ENCODE measurements at regions not wholly inside any gene's neighbourhood (a gene's known extent, or its start where the extent isn't known, plus 50 kb on each side); places are given as distances from the start of the nearest gene placed in this dataset.
"Not testable (repeated sequence)": the region's sequence is repeated elsewhere in the genome, so short reads cannot be mapped to it uniquely, and the experiment has no call there.

- DNase-seq (ENCODE audit: low spot score), result no peak
Observed at GRCh38 chr2:216994353-216994854, 134.5 kb upstream of the TNP1 start.

GRCh38 chr2:216992056-216992675, 132.3 kb upstream of the TNP1 start:
- DNase-seq (ENCODE audit: low spot score), result no peak

GRCh38 chr2:216991563-216991962, 131.7 kb upstream of the TNP1 start:
- no peak for DNase-seq (ENCODE audit: low spot score)

DNA sequence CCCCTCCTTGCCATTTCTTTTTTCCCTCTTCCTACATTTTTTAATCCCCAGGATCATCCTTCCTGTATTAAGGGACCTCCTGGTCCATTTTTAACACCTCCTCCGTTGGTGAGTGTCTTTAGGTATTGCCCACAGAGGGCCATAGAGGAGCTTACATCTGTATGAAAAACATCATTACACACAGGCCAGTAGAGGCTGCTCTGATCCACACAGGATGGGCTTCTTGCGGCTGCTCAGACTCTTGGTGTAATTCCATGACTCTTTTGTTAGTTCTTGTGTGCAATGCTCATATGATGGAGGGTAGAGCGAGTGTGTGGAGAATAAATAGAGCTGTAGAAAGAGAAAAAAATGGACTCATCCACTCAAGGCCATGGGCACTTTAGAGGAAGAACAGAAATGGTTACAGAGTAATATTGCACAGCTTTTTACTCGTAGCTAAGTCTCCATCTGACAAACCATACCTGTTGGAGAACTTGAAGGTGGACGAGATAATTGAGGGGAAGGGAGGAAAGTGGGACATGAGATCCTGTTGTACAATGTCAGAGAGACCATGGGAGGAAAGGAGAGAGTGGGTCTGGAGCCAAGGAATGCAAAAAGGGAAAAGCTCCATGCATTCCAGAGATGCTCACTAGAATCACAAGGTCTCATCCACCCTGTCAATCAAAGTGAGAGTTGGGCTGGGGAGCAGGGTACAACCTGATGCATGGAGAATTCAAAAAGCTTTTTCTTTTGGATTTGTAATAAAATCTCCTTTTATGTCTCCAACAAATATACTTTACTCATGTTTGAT, 129.7 kb upstream of the TNP1 start:
- no peak for DNase-seq (ENCODE audit: low spot score)

DNA sequence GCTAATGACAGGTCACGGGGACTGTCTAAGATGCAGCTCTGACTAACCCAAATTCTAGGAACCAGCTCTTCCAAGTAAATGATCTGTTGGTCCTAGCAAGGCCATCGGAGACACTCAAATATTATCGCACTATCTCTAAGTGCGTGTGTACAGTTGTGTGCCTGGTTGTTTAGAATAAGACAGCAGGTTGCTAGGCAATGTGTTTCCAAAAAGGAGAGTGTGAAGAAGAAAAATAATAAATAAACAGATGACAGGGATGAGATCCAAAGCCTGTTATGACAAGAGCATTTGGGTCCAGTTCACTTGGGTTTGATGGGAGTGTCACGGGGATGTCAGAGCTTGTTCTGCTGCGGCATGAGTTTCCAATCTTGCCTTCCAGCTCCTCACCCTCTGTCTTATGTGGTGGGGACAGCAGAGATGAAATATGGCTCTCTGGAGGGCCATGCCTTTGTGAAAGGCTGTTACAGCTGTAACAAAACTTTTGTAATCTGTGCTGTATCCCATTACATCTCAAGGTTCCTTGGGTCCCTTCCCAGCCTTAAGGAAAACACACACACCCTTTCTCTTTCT, 127.5 kb upstream of the TNP1 start:
- no peak for DNase-seq (ENCODE audit: low spot score)

DNA sequence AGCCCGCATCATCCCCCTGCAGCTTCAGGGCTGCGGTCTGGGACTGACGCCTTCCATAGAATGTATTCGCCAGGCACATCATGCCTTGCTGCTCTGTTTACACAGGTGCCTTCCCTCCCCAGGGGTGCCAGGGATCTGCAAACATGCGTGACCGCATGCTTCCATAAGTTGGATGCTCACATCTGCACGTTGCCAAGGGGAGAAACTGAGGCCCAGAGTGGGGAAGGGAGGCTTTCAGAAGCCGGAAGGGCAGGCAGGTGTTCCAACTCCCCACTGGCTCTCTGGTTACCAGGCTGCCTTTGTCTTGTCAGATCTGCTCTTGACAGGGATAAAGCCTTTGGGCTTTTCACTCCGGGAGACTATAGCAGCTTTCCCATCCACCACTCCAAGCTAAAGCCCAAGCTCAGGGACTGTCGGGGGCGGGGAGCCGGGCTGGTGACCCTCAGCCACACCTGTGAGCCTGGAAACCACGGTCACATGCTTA, 125.8 kb upstream of the TNP1 start:
- DNase-seq (ENCODE audit: low spot score), result no peak

DNA sequence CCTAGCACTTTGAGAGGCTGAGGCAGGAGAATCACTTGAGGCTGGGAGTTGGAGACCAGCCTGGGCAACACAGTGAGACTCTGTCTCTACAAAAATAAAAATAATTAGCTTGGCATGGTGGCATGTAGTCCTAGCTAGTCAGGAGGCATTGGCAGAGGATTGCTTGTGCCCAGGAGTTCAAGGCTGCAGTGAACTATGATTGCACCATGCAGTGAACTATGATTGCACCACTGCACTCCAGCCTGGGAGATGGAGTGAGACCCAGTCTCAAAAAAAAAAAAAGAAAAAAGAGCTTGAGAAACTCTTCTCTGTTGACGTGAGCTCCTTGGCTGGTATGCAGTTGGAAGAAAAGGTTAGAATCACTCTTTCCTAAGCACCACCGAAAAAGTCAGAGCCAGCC, 125.1 kb upstream of the TNP1 start:
- DNase-seq (ENCODE audit: low spot score), result no peak

DNA sequence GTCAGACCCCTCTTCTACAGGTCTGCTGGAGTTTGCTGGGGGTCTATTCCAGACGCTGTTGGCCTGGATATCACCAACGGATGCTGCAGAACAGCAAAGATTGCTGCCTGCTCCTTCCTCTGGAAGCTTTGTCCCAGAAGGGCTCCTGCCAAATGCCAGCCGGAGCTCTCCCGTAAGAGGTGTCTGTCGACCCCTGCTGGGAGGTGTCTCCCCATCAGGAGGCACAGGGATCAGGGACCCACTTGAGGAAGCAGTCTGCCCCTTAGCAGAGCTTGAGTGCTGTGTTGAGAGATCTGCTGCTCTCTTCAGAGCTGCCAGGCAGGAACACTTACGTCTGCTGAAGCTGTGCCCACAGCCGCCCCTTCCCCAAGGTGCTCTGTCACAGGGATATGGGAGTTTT, 122.1 kb upstream of the TNP1 start:
- DNase-seq (ENCODE audit: low spot score), result not testable (repeated sequence)

GRCh38 chr2:216980510-216980909, 120.6 kb upstream of the TNP1 start:
- DNase-seq (ENCODE audit: low spot score), result not testable (repeated sequence)

- DNase-seq (ENCODE audit: low spot score), result no peak
Observed at GRCh38 chr2:216974321-216975302, 114.7 kb upstream of the TNP1 start.

- DNase-seq (ENCODE audit: low spot score), result no peak
Observed at GRCh38 chr2:216971593-216971992, 111.7 kb upstream of the TNP1 start.

DNA sequence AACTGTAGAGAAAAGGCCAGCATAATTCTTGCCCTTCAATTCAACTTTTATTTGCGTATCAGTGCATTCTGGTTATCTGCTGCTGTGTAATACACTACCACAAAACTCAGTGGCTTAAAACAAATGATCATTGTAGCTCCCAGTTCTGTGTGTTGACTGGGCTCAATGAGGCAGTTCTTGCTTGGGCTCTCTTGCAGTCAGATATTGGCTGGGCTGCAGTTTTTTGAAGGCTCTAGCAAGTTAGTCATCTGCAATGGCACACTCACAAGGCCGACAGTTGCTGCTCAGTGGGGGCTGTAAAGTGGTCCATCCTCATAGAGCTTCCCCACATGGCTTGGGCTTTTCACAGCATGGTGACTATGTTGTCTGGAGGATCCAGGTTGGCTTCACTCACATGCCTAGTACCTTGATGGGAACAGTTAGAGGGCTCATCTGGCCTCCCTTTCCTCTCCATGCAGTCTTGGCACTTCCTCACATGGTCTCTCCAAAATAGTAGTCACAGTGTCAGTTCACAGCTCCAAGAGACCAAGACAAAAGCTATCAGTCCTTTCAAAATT, 110.6 kb upstream of the TNP1 start:
- no peak for DNase-seq (ENCODE audit: low spot score)

- no peak for DNase-seq (ENCODE audit: low spot score)
Observed at GRCh38 chr2:216967889-216968288, 108.0 kb upstream of the TNP1 start.

DNA sequence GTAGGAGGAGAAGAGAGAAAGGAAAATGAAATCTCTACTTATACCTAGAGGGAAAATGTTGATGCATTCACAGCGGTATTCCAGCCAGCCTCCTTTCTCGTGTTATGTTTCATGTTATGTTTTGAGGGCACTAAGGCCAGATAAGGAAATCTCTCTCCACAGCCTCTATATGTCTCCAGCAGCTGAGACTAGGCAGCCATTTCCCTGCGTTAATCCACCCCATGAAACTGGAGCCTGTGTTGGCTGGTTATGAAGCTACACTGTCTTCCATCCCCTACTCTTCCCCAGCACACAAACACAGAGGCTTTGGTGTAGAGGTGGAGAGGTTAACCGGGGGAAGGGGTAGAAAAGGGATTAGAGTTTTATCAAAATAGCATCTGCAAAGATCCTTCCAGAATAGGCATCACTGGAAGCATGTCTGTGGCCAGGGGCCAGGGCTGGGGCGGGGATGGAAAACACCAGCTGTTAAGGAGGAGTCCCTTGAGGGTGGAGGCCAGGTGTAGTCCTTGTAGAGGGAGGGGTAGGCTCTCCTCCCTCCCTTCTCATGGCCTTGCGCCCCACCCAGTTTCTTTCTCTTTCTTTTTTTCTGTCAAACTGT, 100.9 kb upstream of the TNP1 start:
- no peak for DNase-seq (ENCODE audit: low spot score)

- DNase-seq (ENCODE audit: low spot score), result no peak
Observed at GRCh38 chr2:216959433-216959832, 99.6 kb upstream of the TNP1 start.

GRCh38 chr2:216956820-216957493, 97.1 kb upstream of the TNP1 start:
- DNase-seq (ENCODE audit: low spot score), result peak; percentile 14

DNA sequence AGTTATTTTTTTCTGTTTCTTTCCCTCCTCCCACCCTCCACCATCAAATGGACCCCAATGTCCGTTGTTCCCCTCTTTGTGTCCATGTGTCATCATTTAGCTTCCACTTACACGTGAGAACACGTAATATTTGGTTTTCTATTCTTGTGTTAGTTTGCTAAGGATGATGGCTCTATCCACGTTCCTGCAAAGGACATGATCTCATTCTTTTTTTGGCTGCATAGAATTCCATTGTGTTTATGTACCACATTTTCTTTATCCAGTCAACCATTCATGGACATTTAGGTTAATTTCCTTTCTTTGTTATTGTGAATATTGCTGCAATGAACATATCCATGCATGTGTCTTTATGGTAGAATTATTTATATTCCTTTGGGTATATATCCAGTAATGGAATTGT, 91.3 kb upstream of the TNP1 start:
- no peak for DNase-seq (ENCODE audit: low spot score)

- no peak for DNase-seq (ENCODE audit: low spot score)
Observed at GRCh38 chr2:216950547-216950946, 90.7 kb upstream of the TNP1 start.

DNA sequence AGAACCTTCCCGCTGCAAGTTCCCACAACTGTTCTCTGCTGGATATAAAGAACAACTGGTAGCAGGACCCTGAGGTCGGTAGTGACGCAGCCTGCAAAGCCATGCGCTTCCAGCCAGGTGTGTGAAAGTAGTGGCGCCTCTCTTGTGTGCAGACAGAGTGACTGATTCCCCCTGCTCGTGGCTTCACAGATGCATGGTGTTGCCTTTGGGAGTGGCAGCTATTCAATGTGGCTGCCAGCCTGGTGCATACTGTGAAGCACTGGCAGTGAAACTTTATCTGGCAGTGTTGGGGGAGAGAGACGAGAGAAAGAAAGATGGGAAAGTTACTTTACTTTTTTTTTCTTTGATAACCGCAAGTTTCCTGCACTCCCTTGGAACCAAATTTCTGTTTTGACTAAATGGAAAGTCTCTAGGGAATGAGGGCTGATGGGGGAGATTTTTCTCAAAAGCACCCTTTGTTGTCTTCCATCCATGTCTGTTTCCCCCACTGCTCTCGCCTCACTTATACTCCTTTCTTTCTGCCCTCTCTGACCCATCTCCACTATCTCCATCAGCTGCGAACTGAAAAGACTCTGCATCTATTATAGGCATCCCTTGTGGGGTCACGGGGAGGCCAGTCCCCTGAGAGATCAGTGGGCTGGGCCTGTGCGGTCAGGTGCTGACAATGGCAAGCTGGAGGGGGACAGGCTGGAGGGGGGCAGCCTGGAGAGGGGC, 90.0 kb upstream of the TNP1 start:
- no peak for DNase-seq (ENCODE audit: low spot score)

DNA sequence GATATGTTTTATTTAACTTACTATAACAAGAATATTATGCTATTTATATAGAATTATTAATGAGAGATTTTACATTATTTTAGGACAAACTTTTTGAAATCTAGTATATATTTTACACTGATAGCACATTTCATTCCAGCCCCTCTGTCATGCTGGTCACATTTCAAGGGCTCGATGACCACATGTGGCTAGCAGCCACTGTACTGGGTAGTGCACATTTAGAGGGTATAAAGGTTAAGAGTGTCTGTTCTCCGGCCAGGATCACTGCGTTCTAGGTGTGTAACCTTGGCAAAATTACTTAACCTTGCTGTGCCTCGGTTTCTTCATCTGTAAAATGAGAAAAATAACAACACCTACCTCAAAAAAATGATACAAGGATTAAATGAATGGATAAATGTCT, 87.2 kb upstream of the TNP1 start:
- no peak for DNase-seq (ENCODE audit: low spot score)

Measured in RKO (cell line).